WTC11 (cell line): ENCODE measurements at regions not wholly inside any gene's neighbourhood (a gene's known extent, or its start where the extent isn't known, plus 50 kb on each side); places are given as distances from the start of the nearest gene placed in this dataset.

Source experiments
- ATAC-seq: fragments of 200-7000 bp; cut with Tn5 transposase; 2 replicates; pipeline ENCODE4 v1.10.0; 2021; ENCODE audit warnings: mild to moderate bottlenecking, moderate library complexity
- CTCF ChIA-PET: fragments of 300-600 bp; sonication (Branson Sonifier 250); formaldehyde crosslinking; loops from one replicate; lab custom pipeline; 2021; ENCODE audit warnings: antibody characterized with exemption; lab: Charles Lee
- POLR2A ChIA-PET: fragments of 350-600 bp; sonication (Branson Sonifier 250); formaldehyde crosslinking; loops from one replicate; lab custom pipeline; 2021; ENCODE audit warnings: antibody characterized with exemption; lab: Charles Lee
- DNase-seq: peaks from one replicate; pipeline ENCODE4 v3.0.0; 2021; ENCODE audit warnings: low spot score
- H3K27ac Mint-ChIP-seq: 2 replicates; pipeline ENCODE4 v1.8.0; 2021; ENCODE audit warnings: mixed read lengths
- H3K27me3 Mint-ChIP-seq: 2 replicates; pipeline ENCODE4 v1.8.0; 2021; ENCODE audit warnings: low read depth, mild to moderate bottlenecking, moderate library complexity, mixed read lengths
- H3K36me3 Mint-ChIP-seq: 2 replicates; pipeline ENCODE4 v1.8.0; 2021; ENCODE audit warnings: mixed read lengths
- H3K4me1 Mint-ChIP-seq: 2 replicates; pipeline ENCODE4 v1.8.0; 2022; ENCODE audit warnings: mixed read lengths
- H3K4me3 Mint-ChIP-seq: 2 replicates; pipeline ENCODE4 v1.8.0; 2021; ENCODE audit warnings: mild to moderate bottlenecking, moderate library complexity, mixed read lengths
- H3K9me3 Mint-ChIP-seq: 2 replicates; pipeline ENCODE4 v1.8.0; 2021; ENCODE audit warnings: mixed read lengths
- ATF1 ChIP-seq: sonication (generic); formaldehyde crosslinking; IDR thresholded peaks from 2 replicates; pipeline ENCODE4 v1.8.1; 2023; ENCODE audit warnings: mild to moderate bottlenecking, moderate library complexity, missing genetic modification reagents
- CDX4 ChIP-seq: fragments of 250-450 bp; sonication (Bioruptor Pico); IDR thresholded peaks from 2 replicates; pipeline ENCODE4 v1.9.0; 2021; ENCODE audit warnings: moderate library complexity, mild to moderate bottlenecking, inconsistent platforms, borderline replicate concordance
- CREM ChIP-seq: sonication (generic); formaldehyde crosslinking; IDR thresholded peaks from 2 replicates; pipeline ENCODE4 v1.8.1; 2022; ENCODE audit warnings: mild to moderate bottlenecking, missing genetic modification reagents, moderate library complexity
- CTCF ChIP-seq: fragments of 200-600 bp; IDR thresholded peaks from 2 replicates; pipeline ENCODE4 v1.8.0; 2022; ENCODE audit warnings: antibody characterized with exemption
- E2F5 ChIP-seq: sonication (generic); formaldehyde crosslinking; IDR thresholded peaks from 2 replicates; pipeline ENCODE4 v1.8.1; 2022; ENCODE audit warnings: mild to moderate bottlenecking, moderate library complexity, missing genetic modification reagents
- FOXK1 ChIP-seq: sonication (generic); formaldehyde crosslinking; IDR thresholded peaks from 2 replicates; pipeline ENCODE4 v1.8.0; 2022; ENCODE audit warnings: mild to moderate bottlenecking, moderate library complexity, missing genetic modification reagents
- FOXP1 ChIP-seq: sonication (generic); formaldehyde crosslinking; IDR thresholded peaks from 2 replicates; pipeline ENCODE4 v1.8.0; 2022; ENCODE audit warnings: missing genetic modification reagents, mild to moderate bottlenecking, moderate library complexity, borderline replicate concordance
- GTF2I ChIP-seq: fragments of 250-450 bp; sonication (Bioruptor Pico); conservative IDR thresholded peaks from 2 replicates; pipeline ENCODE4 v1.4.0; 2021; ENCODE audit warnings: mild to moderate bottlenecking
- IRF2 ChIP-seq: sonication (generic); formaldehyde crosslinking; IDR thresholded peaks from 2 replicates; pipeline ENCODE4 v1.8.0; 2022; ENCODE audit warnings: low read depth, missing genetic modification reagents, borderline replicate concordance
- MAX ChIP-seq: sonication (generic); formaldehyde crosslinking; IDR thresholded peaks from 2 replicates; pipeline ENCODE4 v1.8.0; 2022; ENCODE audit warnings: mild to moderate bottlenecking, missing genetic modification reagents
- MYBL2 ChIP-seq: sonication (generic); formaldehyde crosslinking; IDR thresholded peaks from 2 replicates; pipeline ENCODE4 v1.8.1; 2023; ENCODE audit warnings: mild to moderate bottlenecking, moderate library complexity, missing genetic modification reagents
- NFYB ChIP-seq: sonication (generic); formaldehyde crosslinking; conservative IDR thresholded peaks from 2 replicates; pipeline ENCODE4 v1.8.0; 2022; ENCODE audit warnings: low read depth, missing genetic modification reagents
- NR1H2 ChIP-seq: sonication (generic); formaldehyde crosslinking; IDR thresholded peaks from 2 replicates; pipeline ENCODE4 v1.9.0; 2021; ENCODE audit warnings: mild to moderate bottlenecking, moderate library complexity, missing genetic modification reagents
- NR3C1 ChIP-seq: sonication (generic); formaldehyde crosslinking; conservative IDR thresholded peaks from 2 replicates; pipeline ENCODE4 v1.8.1; 2023; ENCODE audit warnings: low read depth, mild to moderate bottlenecking, missing genetic modification reagents
- SMAD4 ChIP-seq: sonication (generic); formaldehyde crosslinking; IDR thresholded peaks from 2 replicates; pipeline ENCODE4 v1.8.0; 2022; ENCODE audit warnings: mild to moderate bottlenecking, missing genetic modification reagents
- TEAD1 ChIP-seq: sonication (generic); formaldehyde crosslinking; IDR thresholded peaks from 2 replicates; pipeline ENCODE4 v1.8.0; 2022; ENCODE audit warnings: mild to moderate bottlenecking, missing genetic modification reagents
- USF1 ChIP-seq: sonication (generic); formaldehyde crosslinking; IDR thresholded peaks from 2 replicates; pipeline ENCODE4 v1.8.0; 2022; ENCODE audit warnings: mild to moderate bottlenecking, missing genetic modification reagents
- USF2 ChIP-seq: sonication (generic); formaldehyde crosslinking; IDR thresholded peaks from 2 replicates; pipeline ENCODE4 v1.8.1; 2023; ENCODE audit warnings: mild to moderate bottlenecking, missing genetic modification reagents, moderate library complexity
- ZBTB43 ChIP-seq: sonication (generic); formaldehyde crosslinking; IDR thresholded peaks from 2 replicates; pipeline ENCODE4 v1.8.1; 2023; ENCODE audit warnings: mild to moderate bottlenecking, missing genetic modification reagents
- ZNF138 ChIP-seq: sonication (generic); formaldehyde crosslinking; conservative IDR thresholded peaks from 2 replicates; pipeline ENCODE4 v1.8.1; 2022; ENCODE audit warnings: mild to moderate bottlenecking, moderate library complexity, missing genetic modification reagents
- ZNF317 ChIP-seq: sonication (generic); formaldehyde crosslinking; IDR thresholded peaks from 2 replicates; pipeline ENCODE4 v1.8.1; 2023; ENCODE audit warnings: low read depth, mild to moderate bottlenecking, moderate library complexity, missing genetic modification reagents, borderline replicate concordance
- ZNF423 ChIP-seq: fragments of 250-450 bp; sonication (Bioruptor Pico); IDR thresholded peaks from 2 replicates; pipeline ENCODE4 v2.1.2; 2022; ENCODE audit warnings: mild to moderate bottlenecking, moderate library complexity

- no peak overlapping the region for H3K27ac Mint-ChIP-seq
- CTCF ChIA-PET, result no interaction called here
- ATAC-seq, result no peak
- TF ChIP-seq NR1H2, result no peak
- no peak for TF ChIP-seq SMAD4 (CRISPR knock-in tag)
- no peak for TF ChIP-seq MAX (CRISPR knock-in tag)
- no peak for TF ChIP-seq CREM
- no peak for TF ChIP-seq TEAD1
- TF ChIP-seq NFYB, result no peak
- TF ChIP-seq USF2, result no peak
- no peak for TF ChIP-seq E2F5 (CRISPR knock-in tag)
- no peak for TF ChIP-seq FOXP1 (CRISPR knock-in tag)
- no peak for TF ChIP-seq ZNF317 (CRISPR knock-in tag)
- no peak for TF ChIP-seq CTCF
- TF ChIP-seq FOXK1 (CRISPR knock-in tag), result no peak
- TF ChIP-seq CDX4 (CRISPR knock-in tag), result no peak
- TF ChIP-seq, all 79 proteins: peak for 0
- H3K4me3 Mint-ChIP-seq, result no peak overlapping the region
- H3K36me3 Mint-ChIP-seq, result no peaks in the 10 kb centered on the region
- DNase-seq, result no peak
- H3K9me3 Mint-ChIP-seq, result no peaks in the 10 kb centered on the region
- no peaks in the 10 kb centered on the region for H3K4me1 Mint-ChIP-seq
- POLR2A ChIA-PET, result no interaction called here
- H3K27me3 Mint-ChIP-seq, result no peaks in the 10 kb centered on the region; the same call in 1 of the 2 replicates
Observed at GRCh38 chr13:70333752-70334151, 225.5 kb upstream of the KLHL1 start.

- no peaks in the 10 kb centered on the region for H3K36me3 Mint-ChIP-seq
- no peaks in the 10 kb centered on the region for H3K9me3 Mint-ChIP-seq
- ChIA-PET CTCF (interaction anchor here (1.4 kb wide), 1 partner anchor 9 kb away, joined by 4 read pairs; no protein-coding TSS in a partner anchor), POLR2A (no interaction called here)
- no peaks in the 10 kb centered on the region for H3K4me1 Mint-ChIP-seq
- H3K4me3 Mint-ChIP-seq, result no peak overlapping the region
- no peaks in the 10 kb centered on the region; the same call in 1 of the 2 replicates for H3K27me3 Mint-ChIP-seq
- no peak for ATAC-seq
- H3K27ac Mint-ChIP-seq, result no peak overlapping the region
- TF ChIP-seq ZNF423 (CRISPR knock-in tag) (no peak), GTF2I (CRISPR knock-in tag) (no peak)
- no peak for DNase-seq
Observed at GRCh38 chr13:70330697-70331361, 222.6 kb upstream of the KLHL1 start.

- Mint-ChIP-seq H3K9me3 (no peaks in the 10 kb centered on the region), H3K36me3 (no peaks in the 10 kb centered on the region), H3K27me3 (no peaks in the 10 kb centered on the region), H3K4me1 (no peaks in the 10 kb centered on the region), H3K4me3 (no peak overlapping the region), H3K27ac (no peak overlapping the region)
- TF ChIP-seq IRF2 (CRISPR knock-in tag) (no peak), USF1 (CRISPR knock-in tag) (no peak), NR3C1 (CRISPR knock-in tag) (no peak), ZBTB43 (no peak), E2F5 (CRISPR knock-in tag) (no peak), ZNF138 (CRISPR knock-in tag) (no peak), MYBL2 (CRISPR knock-in tag) (no peak), ATF1 (CRISPR knock-in tag) (no peak)
- POLR2A ChIA-PET, result no interaction called here
- ATAC-seq, result no peak
- CTCF ChIA-PET, result no interaction called here
- no peak for DNase-seq
Observed at GRCh38 chr13:70324519-70324918, 216.3 kb upstream of the KLHL1 start.
